Thymus (tissue), 11 donors: ENCODE measurements at regions not wholly inside any gene's neighbourhood (a gene's known extent, or its start where the extent isn't known, plus 50 kb on each side); places are given as distances from the start of the nearest gene placed in this dataset.
"Not testable (repeated sequence)": the region's sequence is repeated elsewhere in the genome, so short reads cannot be mapped to it uniquely, and the experiment has no call there.

Source experiments
- DNase-seq, 9 donors: peaks; one replicate each; pipeline ENCODE4 v3.0.0-alpha.2; 2013; ENCODE audit warnings: low spot score in 9 of 9, low read depth in 6 of 9, missing footprints in 1 of 9
- H3K27ac ChIP-seq, 2 donors: one replicate each; pipeline ENCODE4 v1.5.1; 2013; ENCODE audit warnings: control low read depth in 1 of 2, low read depth in 1 of 2, low read length in 1 of 2, mild to moderate bottlenecking in 1 of 2, moderate library complexity in 1 of 2
- H3K27me3 ChIP-seq, 2 donors: one replicate each; pipeline ENCODE4 v1.5.1; 2013; ENCODE audit warnings: low read length in 1 of 2; ENCODE audit not compliant: control insufficient read depth in 2 of 2, insufficient read depth in 1 of 2
- H3K36me3 ChIP-seq, 2 donors: one replicate each; pipeline ENCODE4 v1.5.1; 2013; ENCODE audit warnings: low read length in 1 of 2, mild to moderate bottlenecking in 1 of 2, moderate library complexity in 1 of 2; ENCODE audit not compliant: control insufficient read depth in 2 of 2, insufficient read depth in 2 of 2
- H3K4me1 ChIP-seq, 2 donors: one replicate each; pipeline ENCODE4 v1.5.1; 2013; ENCODE audit warnings: low read length in 2 of 2; ENCODE audit not compliant: control insufficient read depth in 2 of 2, insufficient read depth in 2 of 2
- H3K4me3 ChIP-seq, 2 donors: one replicate each; pipeline ENCODE4 v1.5.1; 2013; ENCODE audit warnings: low read length in 2 of 2, control low read depth in 1 of 2, mild to moderate bottlenecking in 1 of 2
- H3K9me3 ChIP-seq, 2 donors: one replicate each; pipeline ENCODE4 v1.5.1; 2013; ENCODE audit warnings: low read length in 1 of 2, mild to moderate bottlenecking in 1 of 2; ENCODE audit not compliant: control insufficient read depth in 2 of 2, insufficient read depth in 1 of 2
- WGBS: extraction: QIAGEN DNeasy Blood & Tissue Kit; methylation state at CpG from one replicate; pipeline ENCODE4 v1.1.7; 2013; 5-methylcytosine and 5-hydroxymethylcytosine counted together
- donor health status: healthy.

GRCh38 chr15:81923561-81924350, 122.1 kb downstream of the MEX3B start:
- no peaks in the 10 kb centered on the region for H3K36me3 ChIP-seq
- DNase-seq: no peak
- H3K9me3 ChIP-seq: peaks cover 1 to 11% of the 10 kb centered on the region in 2 donors
- H3K27ac ChIP-seq: no peak overlapping the region
- no peaks in the 10 kb centered on the region for H3K4me1 ChIP-seq
- H3K27me3 ChIP-seq: no peaks in the 10 kb centered on the region
- H3K4me3 ChIP-seq: no peak overlapping the region
- 94% methylated on average over 4 of the region's 4 CpGs for WGBS

- Histone ChIP-seq H3K36me3 (no peaks in the 10 kb centered on the region), H3K9me3 (peaks cover 1 to 17% of the 10 kb centered on the region in 2 donors), H3K4me1 (no peaks in the 10 kb centered on the region), H3K4me3 (no peak overlapping the region), H3K27ac (no peak overlapping the region), H3K27me3 (no peaks in the 10 kb centered on the region)
- no peak for DNase-seq
These were observed 123.7 kb downstream of the MEX3B start for GRCh38 chr15:81922143-81922542.

GRCh38 chr15:81921163-81921562, 124.7 kb downstream of the MEX3B start:
- no peaks in the 10 kb centered on the region for H3K27me3 ChIP-seq
- 87% methylated on average over 1 of the region's 1 CpG for WGBS
- H3K9me3 ChIP-seq: peaks cover 1 to 17% of the 10 kb centered on the region in 2 donors
- no peaks in the 10 kb centered on the region for H3K4me1 ChIP-seq
- no peak for DNase-seq
- no peak overlapping the region for H3K4me3 ChIP-seq
- no peaks in the 10 kb centered on the region for H3K36me3 ChIP-seq
- no peak overlapping the region for H3K27ac ChIP-seq

- not testable (repeated sequence) for H3K4me1 ChIP-seq, H3K27ac ChIP-seq, H3K36me3 ChIP-seq, DNase-seq, H3K4me3 ChIP-seq, H3K27me3 ChIP-seq
- peaks cover 1 to 17% of the 10 kb centered on the region in 2 donors for H3K9me3 ChIP-seq
- 100% methylated on average over 1 of the region's 1 CpG for WGBS
These were observed 127.1 kb downstream of the MEX3B start for GRCh38 chr15:81918767-81919166.

- Histone ChIP-seq H3K27ac (no peak overlapping the region), H3K4me1 (no peaks in the 10 kb centered on the region), H3K36me3 (no peaks in the 10 kb centered on the region), H3K4me3 (no peak overlapping the region), H3K9me3 (peaks cover 1 to 17% of the 10 kb centered on the region in 2 donors), H3K27me3 (no peaks in the 10 kb centered on the region)
- no peak for DNase-seq
These were observed 129.4 kb downstream of the MEX3B start for GRCh38 chr15:81916451-81916850.

- WGBS: 88% methylated on average over 5 of the region's 5 CpGs
- no peak for DNase-seq
These were observed 129.8 kb downstream of the MEX3B start for GRCh38 chr15:81915990-81916389.

GRCh38 chr15:81914734-81915256, 131.0 kb downstream of the MEX3B start:
- Histone ChIP-seq H3K9me3 (peaks cover 1 to 13% of the 10 kb centered on the region in 2 donors), H3K27ac (no peak overlapping the region), H3K4me1 (peaks cover 0 to 4% of the 10 kb centered on the region in 2 donors), H3K4me3 (no peak overlapping the region), H3K27me3 (no peaks in the 10 kb centered on the region), H3K36me3 (no peaks in the 10 kb centered on the region)
- no peak for DNase-seq
- 84% methylated on average over 7 of the region's 7 CpGs for WGBS

More at GRCh38 chr15:81915990-81916389, 129.8 kb downstream of the MEX3B start:
- Histone ChIP-seq H3K27ac (no peak overlapping the region), H3K36me3 (no peaks in the 10 kb centered on the region), H3K4me1 (peaks cover 0 to 3% of the 10 kb centered on the region in 2 donors), H3K9me3 (peaks cover 1 to 17% of the 10 kb centered on the region in 2 donors), H3K4me3 (no peak overlapping the region), H3K27me3 (no peaks in the 10 kb centered on the region)

- H3K27ac ChIP-seq: no peak overlapping the region
- 95% methylated on average over 3 of the region's 3 CpGs for WGBS
- no peak for DNase-seq
- H3K36me3 ChIP-seq: no peaks in the 10 kb centered on the region
- no peak overlapping the region for H3K4me3 ChIP-seq
- H3K27me3 ChIP-seq: no peaks in the 10 kb centered on the region
- peaks cover 0 to 8% of the 10 kb centered on the region in 2 donors for H3K4me1 ChIP-seq
- peaks cover 1 to 11% of the 10 kb centered on the region in 2 donors for H3K9me3 ChIP-seq
These were observed 131.5 kb downstream of the MEX3B start for GRCh38 chr15:81914333-81914732.

DNA sequence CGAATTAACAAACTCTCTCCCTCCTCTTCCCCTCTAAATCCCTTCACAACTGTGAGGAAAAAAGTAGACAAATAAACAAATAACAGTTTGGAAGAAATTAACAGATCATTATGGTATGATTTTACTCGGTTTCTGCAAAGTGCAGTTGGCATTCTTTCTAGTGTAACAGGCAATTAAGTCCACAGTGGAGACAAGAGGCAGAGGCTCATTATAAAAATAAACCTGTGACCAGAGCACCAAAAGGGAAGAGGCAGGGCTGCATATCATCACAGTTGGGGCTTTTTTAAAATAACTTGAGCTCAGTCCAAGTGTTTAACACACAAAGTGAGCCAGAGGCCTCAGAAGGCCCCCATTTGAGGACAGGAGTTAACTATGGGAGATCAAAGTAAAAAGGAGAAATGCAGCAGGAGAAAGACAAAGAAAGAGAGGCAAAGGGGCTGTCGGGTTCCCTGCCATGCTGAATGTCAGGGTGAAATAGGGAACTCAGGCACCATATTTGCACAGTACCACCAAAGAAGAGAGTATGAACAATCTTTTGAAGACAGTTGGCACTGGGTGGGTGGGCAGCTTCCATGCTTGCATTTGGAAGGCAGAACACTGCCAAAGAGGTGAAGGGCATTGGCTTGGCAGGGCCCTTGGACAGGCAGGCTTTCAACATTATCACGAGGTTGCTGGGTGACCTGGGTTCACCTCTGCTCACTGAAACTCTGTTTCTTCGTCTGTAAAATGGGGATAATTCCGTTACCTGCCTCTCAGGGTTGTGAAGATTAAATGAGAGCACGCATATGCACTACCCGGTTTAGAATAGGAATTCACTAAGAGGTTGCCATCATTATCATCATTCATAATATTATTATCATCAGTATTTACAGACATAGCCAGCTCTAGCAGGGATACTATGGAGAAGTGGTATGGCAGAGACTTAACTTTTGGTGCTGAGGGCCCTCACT, 134.5 kb downstream of the MEX3B start:
- DNase-seq: no peak

More for the DNA sequence above, 134.5 kb downstream of the MEX3B start:
- Histone ChIP-seq H3K36me3 (no peaks in the 10 kb centered on the region), H3K4me3 (no peak overlapping the region), H3K4me1 (peaks cover 0 to 8% of the 10 kb centered on the region in 2 donors), H3K27ac (no peak overlapping the region), H3K9me3 (no peaks in the 10 kb centered on the region), H3K27me3 (no peaks in the 10 kb centered on the region)
- 88% methylated on average over 8 of the region's 8 CpGs for WGBS
